ENCODE measurements at regions not wholly inside any gene's neighbourhood (a gene's known extent, or its start where the extent isn't known, plus 50 kb on each side); places are given as distances from the start of the nearest gene placed in this dataset.

DNA sequence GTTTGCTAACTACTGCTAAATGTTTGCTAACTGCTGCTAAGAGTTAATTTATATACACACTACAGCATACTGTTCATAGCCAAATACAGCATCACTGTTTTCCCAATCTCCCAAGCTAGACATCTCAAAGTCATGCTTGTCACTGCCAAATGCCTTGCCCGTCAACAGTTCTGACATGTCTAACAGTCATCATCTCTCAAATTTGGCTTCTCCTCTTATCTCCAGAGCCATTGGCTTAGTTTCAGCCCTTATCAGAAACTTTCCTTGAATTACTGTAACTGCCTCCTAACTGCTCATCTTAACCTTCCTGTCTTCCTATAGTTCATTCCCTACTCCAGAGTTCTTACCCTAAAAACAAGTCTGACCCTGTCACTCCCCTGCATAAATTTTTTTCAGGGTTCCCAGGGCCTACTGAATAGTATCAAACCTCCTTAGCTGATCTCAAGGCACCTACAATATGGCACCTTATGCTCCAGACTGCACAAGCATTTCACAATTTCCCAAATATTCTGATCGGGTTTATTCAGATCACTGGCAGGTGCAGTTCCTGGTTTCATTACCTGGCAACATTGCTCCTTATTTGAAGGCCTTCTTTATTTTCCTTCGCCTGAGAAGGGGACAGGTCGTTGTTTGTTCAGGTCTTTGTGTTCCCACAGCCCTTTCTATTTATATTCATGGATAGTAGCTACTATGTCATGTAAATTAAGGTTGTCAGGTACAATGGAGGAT, 55.9 kb upstream of the ANKRD55 start:
- no peak for DNase-seq

DNA sequence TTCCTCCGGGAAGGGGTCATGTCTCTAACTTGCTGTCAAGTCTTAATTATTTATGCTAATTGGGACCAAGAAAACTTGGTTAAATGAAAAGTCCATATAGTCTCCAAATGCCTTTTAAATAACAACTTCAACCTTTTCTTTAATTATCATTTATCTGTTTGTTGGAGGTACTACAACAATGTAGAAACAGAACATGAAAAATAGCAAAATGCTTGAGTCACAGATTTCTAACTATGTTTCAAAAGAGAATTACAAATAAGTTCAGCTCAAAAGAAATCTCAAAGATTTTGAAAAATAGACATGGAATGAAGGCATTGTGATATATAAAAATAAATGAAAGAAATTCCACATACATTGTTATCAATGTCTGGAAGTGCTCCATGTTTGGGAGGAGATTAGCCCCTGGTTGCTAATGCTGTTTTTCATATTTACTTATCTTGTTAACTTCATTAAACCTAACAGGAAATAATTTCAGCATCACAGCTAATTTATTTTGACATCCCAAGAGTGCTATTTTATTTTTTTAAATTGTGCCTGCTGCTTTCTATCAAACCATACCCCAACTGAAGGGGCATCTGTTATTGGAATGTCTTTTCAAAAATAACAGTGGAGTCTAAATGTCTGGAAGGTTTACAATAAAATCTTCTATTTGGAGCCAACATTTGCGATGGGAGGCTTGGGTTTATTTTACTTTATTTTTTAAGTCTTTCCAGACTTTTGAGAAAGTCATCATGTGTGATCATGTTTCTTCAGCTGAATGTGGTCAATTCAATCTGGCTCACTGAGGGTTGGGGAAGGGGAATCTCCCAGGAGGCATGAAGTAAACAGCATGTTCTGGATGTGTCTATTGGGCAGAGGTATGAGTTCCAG, 53.1 kb upstream of the ANKRD55 start:
- DNase-seq, result no peak

DNA sequence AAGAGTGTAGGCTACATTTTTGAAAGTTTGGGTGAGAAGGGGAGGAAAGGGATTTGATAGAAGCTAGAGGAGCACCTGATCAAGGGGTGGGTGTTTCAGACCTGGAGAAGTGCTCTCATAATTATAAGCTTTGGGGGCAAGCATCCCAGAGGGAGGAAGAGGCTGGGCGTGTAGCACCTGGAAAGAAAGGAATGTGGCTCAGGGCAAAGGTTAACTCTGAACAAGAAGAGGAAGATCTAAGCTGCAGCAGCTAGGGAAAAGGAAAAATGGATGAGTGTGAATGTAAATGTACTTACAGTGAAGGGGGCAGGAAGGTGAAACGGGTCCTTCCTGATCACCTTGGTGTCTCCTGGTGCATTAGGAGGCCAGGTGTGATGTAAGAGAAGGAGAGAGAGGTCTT, 49.8 kb upstream of the ANKRD55 start:
- no peak for DNase-seq
